Transverse colon (tissue), 4 donors: ENCODE measurements at regions not wholly inside any gene's neighbourhood (a gene's known extent, or its start where the extent isn't known, plus 50 kb on each side); places are given as distances from the start of the nearest gene placed in this dataset.

ENCODE experiments used
- DNase-seq: peaks from one replicate; pipeline ENCODE4 v3.0.0-alpha.2; 2019
- H3K27ac ChIP-seq, 4 donors: fragments of 200-600 bp; sonication (generic); 2 replicates each; pipeline ENCODE4 v1.5.1; 2016 to 2018; ENCODE audit warnings: inconsistent platforms in 4 of 4
- H3K27me3 ChIP-seq: fragments of 200-600 bp; sonication (generic); 2 replicates; pipeline ENCODE4 v1.5.1; 2017; ENCODE audit warnings: inconsistent platforms
- H3K36me3 ChIP-seq, 4 donors: fragments of 200-600 bp; sonication (generic); 2 replicates each; pipeline ENCODE4 v1.5.1; 2017 to 2019; ENCODE audit warnings: inconsistent platforms in 4 of 4
- H3K4me1 ChIP-seq, 4 donors: fragments of 200-600 bp; sonication (generic); 2 replicates each; pipeline ENCODE4 v1.5.1; 2017 to 2020; ENCODE audit warnings: inconsistent platforms in 4 of 4
- H3K4me3 ChIP-seq, 4 donors: fragments of 200-600 bp; sonication (generic); 1 replicate in 1 of 4; 2 replicates in 3 of 4; pipeline versions ENCODE4 v1.5.1 to v1.6.1; 2017 to 2019; ENCODE audit warnings: inconsistent platforms in 4 of 4
- H3K9me3 ChIP-seq, 2 donors: fragments of 200-600 bp; sonication (generic); 2 replicates each; pipeline ENCODE4 v1.5.1; 2017 to 2019; ENCODE audit warnings: inconsistent platforms in 2 of 2
- CTCF ChIP-seq, 5 experiments: fragments of 200-600 bp in 3 of 5; fragments of 450-650 bp in 2 of 5; sonication (generic) in 3 of 5; IDR thresholded peaks; 1 replicate in 2 of 5; 2 replicates in 3 of 5; pipeline ENCODE4 v1.5.1; 2016 to 2017; ENCODE audit warnings: antibody characterized with exemption in 5 of 5, inconsistent platforms in 3 of 5, mild to moderate bottlenecking in 2 of 5, moderate library complexity in 1 of 5
- EP300 ChIP-seq: sonication (generic); formaldehyde crosslinking; IDR thresholded peaks from one replicate; pipeline ENCODE4 v1.6.1; 2017; ENCODE audit warnings: antibody characterized with exemption, low read depth
- POLR2A ChIP-seq: fragments of 450-650 bp; IDR thresholded peaks from one replicate; pipeline ENCODE4 v1.6.1; 2016; ENCODE audit warnings: antibody characterized with exemption, mild to moderate bottlenecking, moderate library complexity
- POLR2AphosphoS5 ChIP-seq, 3 donors: sonication (generic); formaldehyde crosslinking; IDR thresholded peaks; one replicate each; pipeline ENCODE4 v1.6.1; 2016; ENCODE audit warnings: antibody characterized with exemption in 3 of 3
- WGBS, 2 donors: methylation state at CpG; one replicate each; pipeline ENCODE4 v1.1.5; 2018; ENCODE audit warnings: low coverage in 1 of 2; 5-methylcytosine and 5-hydroxymethylcytosine counted together
- in situ Hi-C, 4 donors: fragments of 200-750 bp; cut with MboI; loops; one replicate each; pipeline versions ENCODE4 v1.15.0 to v1.15.1; 2017; ENCODE audit warnings: low sequenced_read_pairs in 3 of 4, low pct_ligation_motif_present in 1 of 4, low pct_unique_long_range_greater_than_20kb in 1 of 4
- intact Hi-C: fragments of 100-400 bp; cut with DNase I; formaldehyde crosslinking; loops from one replicate; pipeline ENCODE4 v1.15.1; 2023; ENCODE audit warnings: low total_unique reads

DNA sequence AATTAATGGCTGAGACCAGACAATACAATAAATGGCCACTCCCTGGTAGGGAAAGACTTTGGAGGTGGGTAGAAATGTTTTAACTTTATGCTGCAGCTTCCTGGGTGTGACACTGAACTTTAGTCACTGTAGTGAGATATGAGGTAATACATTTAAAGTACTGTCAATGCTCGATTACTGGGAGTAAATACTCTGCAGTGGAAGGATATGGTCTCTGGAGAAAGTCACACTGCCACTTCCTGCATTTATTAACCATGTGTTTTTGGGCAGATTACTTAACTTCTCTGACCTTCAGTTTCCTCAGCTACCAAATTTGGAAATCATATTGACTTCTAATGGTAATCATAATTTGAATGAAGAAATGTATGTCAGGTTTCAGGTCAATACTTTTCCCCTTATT lies 317.1 kb upstream of the TGFBR2 start:
- Histone ChIP-seq H3K4me1 (peaks cover 9 to 32% (median 19%) of the 10 kb centered on the region in 4 donors), H3K4me3 (no peak overlapping the region), H3K9me3 (no peaks in the 10 kb centered on the region), H3K27me3 (no peaks in the 10 kb centered on the region), H3K36me3 (no peaks in the 10 kb centered on the region), H3K27ac (peak overlapping the region; percentile 35 to 66 (median 50))
- TF ChIP-seq EP300 (no peak), POLR2AphosphoS5 (IDR thresholded peaks at IDR 0.05) (peak in 1 of 3 donors; percentile 36)
- intact Hi-C loops: no loop called here
- in situ Hi-C loops: no loop called here
- 15 to 17% methylated on average over 1 of the region's 1 CpG for WGBS, 2 donors
- DNase-seq: peak; percentile 13

GRCh38 chr3:30289766-30290165 lies 316.6 kb upstream of the TGFBR2 start:
- TF ChIP-seq POLR2A (no peak), EP300 (no peak), POLR2AphosphoS5 (IDR thresholded peaks at IDR 0.05) (no peak), CTCF (IDR thresholded peaks at IDR 0.05) (no peak)
- Histone ChIP-seq H3K9me3 (no peaks in the 10 kb centered on the region), H3K36me3 (no peaks in the 10 kb centered on the region), H3K27me3 (no peaks in the 10 kb centered on the region), H3K27ac (peak overlapping the region; percentile 35 to 66 (median 50)), H3K4me3 (no peak overlapping the region), H3K4me1 (peaks cover 9 to 32% (median 19%) of the 10 kb centered on the region in 4 donors)
- WGBS, 2 donors: 36 to 48% methylated on average over 1 of the region's 1 CpG
- no peak for DNase-seq
- in situ Hi-C loops (no loop called here), intact Hi-C loops (no loop called here)

- in situ Hi-C loops: no loop called here
- Histone ChIP-seq H3K4me1 (peaks cover 9 to 32% (median 19%) of the 10 kb centered on the region in 4 donors), H3K36me3 (no peaks in the 10 kb centered on the region), H3K27ac (peak overlapping the region in 1 of 4 donors; percentile 66), H3K9me3 (no peaks in the 10 kb centered on the region), H3K27me3 (no peaks in the 10 kb centered on the region), H3K4me3 (no peak overlapping the region)
- no peak for TF ChIP-seq POLR2AphosphoS5 (IDR thresholded peaks at IDR 0.05)
- no peak for TF ChIP-seq POLR2A
- TF ChIP-seq CTCF (IDR thresholded peaks at IDR 0.05): no peak
- TF ChIP-seq EP300: no peak
- no peak for DNase-seq
- intact Hi-C loops: no loop called here
- 92 to 95% methylated on average over 2 to 12 of the region's 12 CpGs for WGBS, 2 donors
Measured at GRCh38 chr3:30290479-30290878, 315.9 kb upstream of the TGFBR2 start.

- Histone ChIP-seq H3K9me3 (no peaks in the 10 kb centered on the region), H3K27me3 (no peaks in the 10 kb centered on the region), H3K36me3 (no peaks in the 10 kb centered on the region), H3K27ac (no peak overlapping the region), H3K4me1 (peaks cover 0 to 19% (median 7%) of the 10 kb centered on the region in 4 donors), H3K4me3 (no peak overlapping the region)
- intact Hi-C loops: no loop called here
- 78 to 91% methylated on average over 4 to 5 of the region's 5 CpGs for WGBS, 2 donors
- in situ Hi-C loops: no loop called here
- no peak for DNase-seq
- TF ChIP-seq POLR2A: no peak
- TF ChIP-seq POLR2AphosphoS5 (IDR thresholded peaks at IDR 0.05): no peak
- no peak for TF ChIP-seq CTCF (IDR thresholded peaks at IDR 0.05)
- TF ChIP-seq EP300: no peak
Measured at GRCh38 chr3:30292192-30292893, 314.1 kb upstream of the TGFBR2 start.
